GM12878 (cell line): ENCODE measurements at regions not wholly inside any gene's neighbourhood (a gene's known extent, or its start where the extent isn't known, plus 50 kb on each side); places are given as distances from the start of the nearest gene placed in this dataset.

ENCODE experiments used
- ATF7 ChIP-seq: fragments of 450-650 bp; IDR thresholded peaks from 2 replicates; pipeline ENCODE4 v1.6.1; 2016; ENCODE audit warnings: low read depth, mild to moderate bottlenecking
- CBX5 ChIP-seq: sonication (generic); IDR thresholded peaks from 2 replicates; pipeline ENCODE4 v1.6.1; 2016; ENCODE audit warnings: low read depth, moderate library complexity, mild to moderate bottlenecking, inconsistent platforms
- PRDM15 ChIP-seq: fragments of 450-650 bp; formaldehyde crosslinking; IDR thresholded peaks from 2 replicates; pipeline ENCODE4 v1.4.0; 2020; ENCODE audit warnings: mild to moderate bottlenecking, moderate library complexity
- RELB ChIP-seq: fragments of 450-650 bp; IDR thresholded peaks from 2 replicates; pipeline ENCODE4 v1.6.1; 2017; ENCODE audit warnings: low read depth, mild to moderate bottlenecking, moderate library complexity
- USF1 ChIP-seq: IDR thresholded peaks from 2 replicates; pipeline ENCODE4 v1.6.1; 2011; ENCODE audit warnings: borderline replicate concordance, low read depth, mild to moderate bottlenecking, moderate library complexity, mixed read lengths, low read length; ENCODE audit not compliant: insufficient read depth; ENCODE audit errors: extremely low read length
- TF ChIP-seq, protein P1 (sequence below): fragments of 450-650 bp; IDR thresholded peaks from 2 replicates; pipeline ENCODE4 v1.6.1; 2016; ENCODE audit warnings: mild to moderate bottlenecking, moderate library complexity, borderline replicate concordance

GRCh38 chr13:85910962-85911361 is 111.7 kb upstream of the SLITRK6 start (continued):
- TF ChIP-seq, protein P1, sequence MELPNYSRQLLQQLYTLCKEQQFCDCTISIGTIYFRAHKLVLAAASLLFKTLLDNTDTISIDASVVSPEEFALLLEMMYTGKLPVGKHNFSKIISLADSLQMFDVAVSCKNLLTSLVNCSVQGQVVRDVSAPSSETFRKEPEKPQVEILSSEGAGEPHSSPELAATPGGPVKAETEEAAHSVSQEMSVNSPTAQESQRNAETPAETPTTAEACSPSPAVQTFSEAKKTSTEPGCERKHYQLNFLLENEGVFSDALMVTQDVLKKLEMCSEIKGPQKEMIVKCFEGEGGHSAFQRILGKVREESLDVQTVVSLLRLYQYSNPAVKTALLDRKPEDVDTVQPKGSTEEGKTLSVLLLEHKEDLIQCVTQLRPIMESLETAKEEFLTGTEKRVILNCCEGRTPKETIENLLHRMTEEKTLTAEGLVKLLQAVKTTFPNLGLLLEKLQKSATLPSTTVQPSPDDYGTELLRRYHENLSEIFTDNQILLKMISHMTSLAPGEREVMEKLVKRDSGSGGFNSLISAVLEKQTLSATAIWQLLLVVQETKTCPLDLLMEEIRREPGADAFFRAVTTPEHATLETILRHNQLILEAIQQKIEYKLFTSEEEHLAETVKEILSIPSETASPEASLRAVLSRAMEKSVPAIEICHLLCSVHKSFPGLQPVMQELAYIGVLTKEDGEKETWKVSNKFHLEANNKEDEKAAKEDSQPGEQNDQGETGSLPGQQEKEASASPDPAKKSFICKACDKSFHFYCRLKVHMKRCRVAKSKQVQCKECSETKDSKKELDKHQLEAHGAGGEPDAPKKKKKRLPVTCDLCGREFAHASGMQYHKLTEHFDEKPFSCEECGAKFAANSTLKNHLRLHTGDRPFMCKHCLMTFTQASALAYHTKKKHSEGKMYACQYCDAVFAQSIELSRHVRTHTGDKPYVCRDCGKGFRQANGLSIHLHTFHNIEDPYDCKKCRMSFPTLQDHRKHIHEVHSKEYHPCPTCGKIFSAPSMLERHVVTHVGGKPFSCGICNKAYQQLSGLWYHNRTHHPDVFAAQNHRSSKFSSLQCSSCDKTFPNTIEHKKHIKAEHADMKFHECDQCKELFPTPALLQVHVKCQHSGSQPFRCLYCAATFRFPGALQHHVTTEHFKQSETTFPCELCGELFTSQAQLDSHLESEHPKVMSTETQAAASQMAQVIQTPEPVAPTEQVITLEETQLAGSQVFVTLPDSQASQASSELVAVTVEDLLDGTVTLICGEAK = no peak
- TF ChIP-seq CBX5 = no peak
- no peak for TF ChIP-seq RELB
- no peak for TF ChIP-seq USF1
- no peak for TF ChIP-seq PRDM15 (CRISPR knock-in tag)
- no peak for TF ChIP-seq ATF7
